ENCODE measurements at regions not wholly inside any gene's neighbourhood (a gene's known extent, or its start where the extent isn't known, plus 50 kb on each side); places are given as distances from the start of the nearest gene placed in this dataset.

GRCh38 chr7:131890176-131890575 lies 333.7 kb upstream of the PODXL start:
- TF ChIP-seq CTCF (IDR thresholded peaks at IDR 0.05; ENCODE audit: insufficient read depth, low read depth, low read length) (no peak), EZH2 (IDR thresholded peaks at IDR 0.05; ENCODE audit: insufficient read depth, low read length) (no peak)

Measured in astrocyte (in vitro differentiated cells and primary cell).